BLaER1 treated with 17β-estradiol and CSF1 and Interleukin-3, amounts not matched to agents 10 nM and 100 nM (cell line): ENCODE measurements at regions not wholly inside any gene's neighbourhood (a gene's known extent, or its start where the extent isn't known, plus 50 kb on each side); places are given as distances from the start of the nearest gene placed in this dataset.
A peak's percentile ranks its signal among the peaks of the same experiment; 100 is the strongest.
"Not testable (repeated sequence)": the region's sequence is repeated elsewhere in the genome, so short reads cannot be mapped to it uniquely, and the experiment has no call there.

Experiments
- H3K27ac ChIP-seq, 11 experiments: shearing (Covaris generic); formaldehyde crosslinking; 2 replicates each; pipeline ENCODE4 v1.8.1; 2022
- H3K27me3 ChIP-seq, 11 experiments: shearing (Covaris generic); formaldehyde crosslinking; 2 replicates each; pipeline ENCODE4 v1.8.1; 2022
- H3K36me3 ChIP-seq, 11 experiments: shearing (Covaris generic); formaldehyde crosslinking; 2 replicates each; pipeline ENCODE4 v1.8.1; 2022
- H3K4me1 ChIP-seq, 10 experiments: shearing (Covaris generic); formaldehyde crosslinking; 2 replicates each; pipeline ENCODE4 v1.8.1; 2022
- H3K4me2 ChIP-seq, 11 experiments: shearing (Covaris generic); formaldehyde crosslinking; 2 replicates each; pipeline ENCODE4 v1.8.1; 2022
- H3K4me3 ChIP-seq, 10 experiments: shearing (Covaris generic); formaldehyde crosslinking; 2 replicates each; pipeline ENCODE4 v1.8.1; 2022
- H3K9ac ChIP-seq, 11 experiments: shearing (Covaris generic); formaldehyde crosslinking; 2 replicates each; pipeline ENCODE4 v1.8.1; 2022
- H3K9me3 ChIP-seq, 11 experiments: shearing (Covaris generic); formaldehyde crosslinking; replicated peaks in 1 of 11; 2 replicates each; pipeline ENCODE4 v1.8.1; 2022
- H4K20me1 ChIP-seq, 11 experiments: shearing (Covaris generic); formaldehyde crosslinking; 2 replicates each; pipeline ENCODE4 v1.8.1; 2022
- Cebpa-rat ChIP-seq, 11 experiments: shearing (Covaris generic); IDR thresholded peaks; 2 replicates each; pipeline ENCODE4 v1.8.1; 2022

DNA sequence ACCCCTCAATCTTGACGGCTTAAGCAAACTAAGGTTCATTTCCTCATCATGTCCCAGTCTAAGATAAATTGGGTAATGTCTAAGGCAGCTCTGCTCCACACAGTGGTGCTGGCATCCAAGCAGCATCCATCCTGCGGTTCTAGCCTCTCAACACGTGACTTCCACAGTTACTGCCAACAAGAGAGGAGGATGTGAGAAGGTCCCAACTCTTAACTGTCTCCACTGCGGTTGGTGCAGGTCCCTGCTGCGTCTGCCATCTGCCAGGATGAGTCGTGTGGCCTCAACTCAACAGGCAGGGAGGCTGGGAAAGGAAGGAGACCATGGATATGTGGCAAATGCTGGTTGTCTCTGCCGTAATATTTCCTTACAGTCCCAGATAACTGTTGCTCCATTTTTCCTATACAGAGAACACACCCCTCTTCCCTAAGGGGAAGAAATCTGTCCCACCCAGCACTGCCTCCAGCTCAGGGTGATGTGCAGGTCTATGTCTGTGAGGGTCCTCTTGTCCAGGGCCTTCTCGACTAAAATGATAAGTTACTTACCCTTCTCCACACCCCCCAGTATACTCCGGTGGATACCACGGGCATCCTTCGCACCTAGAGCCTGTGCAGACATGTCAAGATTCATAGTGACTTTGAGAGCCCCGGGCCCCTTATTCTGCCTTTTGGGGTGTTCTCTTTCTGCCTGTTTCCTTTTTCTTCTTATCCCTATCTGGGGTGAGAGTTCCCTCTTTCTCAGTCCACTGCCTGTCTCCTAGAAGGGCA, 64.7 kb downstream of the KCNJ18 start:
- no peaks in the 10 kb centered on the region for H3K36me3 ChIP-seq
- H3K27me3 ChIP-seq, result no peaks in the 10 kb centered on the region
- no peaks in the 10 kb centered on the region for H4K20me1 ChIP-seq
- no peak overlapping the region for H3K4me3 ChIP-seq
- TF ChIP-seq Cebpa-rat (IDR thresholded peaks at IDR 0.05), result no peak
- no peaks in the 10 kb centered on the region for H3K4me1 ChIP-seq
- no peak overlapping the region for H3K27ac ChIP-seq
- H3K4me2 ChIP-seq, result no peak overlapping the region
- peaks cover 8 to 15% (median 11%) of the 10 kb centered on the region in 11 experiments; a peak in 15 of 22 replicates for H3K9me3 ChIP-seq
- H3K9ac ChIP-seq, result no peak overlapping the region

DNA sequence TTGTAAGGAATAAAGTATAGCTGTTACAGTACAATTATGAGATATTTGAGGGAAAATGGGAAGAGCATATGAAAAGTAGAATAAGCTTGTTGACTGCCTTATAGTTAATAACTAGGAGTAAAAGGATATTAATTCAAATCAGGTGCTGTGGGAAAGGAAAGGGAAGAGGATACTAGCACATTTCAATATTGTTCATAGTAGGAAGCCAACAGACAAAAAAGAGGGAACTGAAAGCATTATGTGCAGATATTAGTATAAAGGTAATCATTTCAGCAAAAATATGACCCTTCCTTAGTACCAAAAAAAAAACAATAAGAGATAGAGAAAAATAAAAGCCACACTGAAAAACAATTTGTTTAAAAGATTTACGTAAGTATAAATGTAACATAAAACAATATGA, 67.3 kb downstream of the KCNJ18 start:
- H3K27me3 ChIP-seq, H3K4me3 ChIP-seq, H3K4me1 ChIP-seq, H3K36me3 ChIP-seq, H4K20me1 ChIP-seq, H3K9ac ChIP-seq, H3K4me2 ChIP-seq, H3K27ac ChIP-seq: not testable (repeated sequence)
- H3K9me3 ChIP-seq, result peaks cover 8 to 15% (median 11%) of the 10 kb centered on the region in 11 experiments; a peak in 15 of 22 replicates

DNA sequence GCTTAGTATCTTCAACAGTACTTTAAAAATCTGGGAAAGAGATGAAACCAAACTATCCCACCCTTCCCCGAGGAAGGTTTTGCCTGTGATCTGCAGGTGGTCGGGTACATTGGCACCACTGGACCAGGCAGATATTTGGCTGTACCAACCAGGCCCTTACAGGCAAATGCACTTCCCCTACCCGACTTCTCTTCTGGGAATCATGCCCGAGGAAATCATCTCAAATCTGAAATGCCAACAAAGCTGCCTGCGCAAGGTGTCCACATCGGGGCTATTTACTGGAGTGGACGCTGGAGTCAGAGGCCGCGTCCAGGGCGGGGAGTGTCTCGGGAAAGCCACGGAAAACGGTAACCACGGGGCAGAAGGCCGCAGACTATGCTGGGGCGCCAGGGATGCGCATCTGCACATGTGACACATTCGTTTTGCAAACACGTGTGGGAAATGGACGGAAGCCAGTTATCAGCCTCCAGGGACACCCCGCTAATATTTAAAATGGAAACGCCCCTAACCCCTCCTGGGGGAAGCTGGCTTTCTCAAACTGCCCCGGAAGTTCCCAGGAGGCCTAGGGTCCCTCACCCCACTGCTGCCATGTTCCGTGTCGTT, 71.5 kb downstream of the KCNJ18 start:
- not testable (repeated sequence) for H3K4me3 ChIP-seq, H4K20me1 ChIP-seq, H3K36me3 ChIP-seq, H3K27ac ChIP-seq, H3K9ac ChIP-seq, H3K9me3 ChIP-seq, H3K27me3 ChIP-seq
- Histone ChIP-seq H3K4me1 (peaks cover 0 to 41% (median 18%) of the 10 kb centered on the region in 10 experiments; a peak in 15 of 20 replicates), H3K4me2 (peak overlapping the region; percentile 14 to 58 (median 46); a peak in 18 of 22 replicates)

DNA sequence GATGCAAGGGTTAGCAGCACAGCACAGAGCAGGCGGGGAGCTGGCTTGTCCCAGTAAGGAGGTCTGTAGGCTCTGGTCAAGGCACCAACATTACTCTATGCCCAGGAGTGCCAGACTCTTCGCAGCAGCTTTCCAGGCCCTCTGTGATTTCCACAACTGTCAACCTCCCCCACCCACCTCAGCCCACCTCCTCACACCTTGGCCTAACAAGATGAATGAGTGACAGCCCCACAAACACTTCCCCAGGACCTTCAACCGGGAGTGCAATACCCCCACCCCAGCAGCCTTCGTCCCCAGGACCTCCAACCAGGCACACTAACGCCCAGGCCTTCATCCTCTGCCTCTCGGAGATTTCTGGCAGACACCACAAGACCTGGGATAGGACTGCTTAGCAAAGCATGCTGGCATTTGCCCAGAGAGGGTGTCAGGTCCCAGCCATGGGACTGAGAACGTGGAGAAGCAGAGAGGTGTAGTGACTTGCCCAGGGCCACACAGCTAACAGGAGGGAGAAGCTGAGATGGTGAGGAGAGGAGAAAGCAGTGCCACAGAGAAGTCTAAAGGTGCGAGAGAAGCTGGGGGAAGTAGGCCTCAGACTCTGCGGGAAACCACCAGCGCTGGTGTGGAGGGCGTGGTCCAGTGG, 73.4 kb downstream of the KCNJ18 start:
- H4K20me1 ChIP-seq, H3K4me3 ChIP-seq, H3K9me3 ChIP-seq, H3K4me2 ChIP-seq, H3K27ac ChIP-seq, H3K27me3 ChIP-seq, H3K9ac ChIP-seq, H3K36me3 ChIP-seq: not testable (repeated sequence)
- H3K4me1 ChIP-seq, result peaks cover 0 to 56% (median 26%) of the 10 kb centered on the region in 10 experiments; a peak in 17 of 20 replicates

DNA sequence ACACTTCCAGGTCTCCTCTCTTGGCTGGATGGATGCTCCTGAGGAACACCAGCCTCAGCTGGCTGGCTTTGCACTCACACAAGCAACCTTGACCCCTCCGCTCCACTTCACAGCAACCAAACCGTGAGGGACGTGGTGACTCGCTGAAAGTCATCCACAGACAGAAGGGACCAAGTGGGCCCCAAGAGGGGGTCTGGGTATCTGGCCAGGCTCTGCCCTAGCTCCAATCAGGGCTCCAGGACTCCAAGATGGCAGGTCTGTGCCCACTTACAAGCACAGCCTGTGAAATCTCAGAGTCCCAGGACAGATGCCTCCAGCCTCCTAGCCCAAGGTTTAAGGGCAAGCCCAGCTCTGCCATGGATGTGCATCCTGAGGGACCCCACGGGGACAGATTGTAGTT, 74.2 kb downstream of the KCNJ18 start:
- not testable (repeated sequence) for H3K9me3 ChIP-seq

DNA sequence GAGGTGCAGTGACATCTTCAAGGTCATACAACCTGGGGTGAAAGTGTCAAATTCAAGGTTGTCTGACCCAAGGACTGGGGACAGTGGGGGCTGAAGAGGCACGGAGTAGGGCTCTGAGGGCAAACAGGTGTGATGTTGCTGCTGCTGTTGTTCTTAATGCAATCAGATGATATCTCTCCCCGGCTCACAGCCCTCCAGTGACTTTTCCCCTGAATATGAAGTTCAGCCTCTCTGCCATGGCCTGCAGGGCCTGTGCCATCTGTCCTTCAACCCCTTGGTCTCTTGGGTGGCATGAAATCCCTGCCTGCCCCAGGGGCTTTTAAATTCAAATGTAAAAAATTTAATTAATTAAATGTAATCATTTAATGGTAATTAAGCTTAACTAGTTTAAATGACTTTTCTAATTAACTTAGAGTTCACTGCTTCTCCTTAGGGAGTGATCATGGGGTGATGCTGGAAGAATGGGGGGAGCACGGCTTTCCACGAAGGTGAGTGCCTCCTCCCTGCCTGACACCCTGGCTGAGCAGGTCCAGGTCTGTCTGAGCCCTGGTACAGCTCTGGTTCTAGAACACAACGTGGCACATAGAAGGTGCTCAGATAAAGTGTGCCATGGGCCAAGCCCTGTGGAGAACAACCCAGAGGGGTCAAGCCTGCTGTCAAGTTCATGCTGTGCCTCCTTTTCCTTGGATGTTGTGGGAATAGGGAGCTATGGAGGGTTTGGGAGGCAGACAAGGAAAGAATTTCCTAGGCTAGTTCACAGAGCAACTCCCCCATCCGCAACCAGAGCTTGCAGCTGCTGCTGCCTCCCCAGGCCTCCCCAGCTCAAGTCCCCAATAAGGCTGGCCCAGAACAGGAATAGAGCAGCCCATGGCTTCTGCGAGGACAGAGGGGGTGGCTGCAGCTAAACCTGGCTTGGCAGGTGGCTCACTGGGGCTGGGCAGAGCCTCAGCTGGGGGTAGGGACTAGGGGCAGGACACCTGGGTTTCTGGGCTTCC, 75.1 kb downstream of the KCNJ18 start:
- H3K36me3 ChIP-seq, H4K20me1 ChIP-seq, H3K9ac ChIP-seq, H3K9me3 ChIP-seq, H3K4me3 ChIP-seq, H3K27me3 ChIP-seq: not testable (repeated sequence)
- peak overlapping the region in 8 of 11 experiments; percentile 41 to 88 (median 76); a peak in 14 of 22 replicates for H3K4me2 ChIP-seq
- H3K27ac ChIP-seq, result peak overlapping the region in 2 of 11 experiments; percentile 17 to 42; a peak in 2 of 22 replicates
- peaks cover 0 to 62% (median 31%) of the 10 kb centered on the region in 10 experiments; a peak in 17 of 20 replicates for H3K4me1 ChIP-seq

More for the DNA sequence above, 74.2 kb downstream of the KCNJ18 start:
- H3K4me1 ChIP-seq, result peaks cover 0 to 56% (median 26%) of the 10 kb centered on the region in 10 experiments; a peak in 17 of 20 replicates
- H3K27me3 ChIP-seq, H3K4me2 ChIP-seq, H4K20me1 ChIP-seq, H3K27ac ChIP-seq, H3K9ac ChIP-seq, H3K4me3 ChIP-seq, H3K36me3 ChIP-seq: not testable (repeated sequence)

DNA sequence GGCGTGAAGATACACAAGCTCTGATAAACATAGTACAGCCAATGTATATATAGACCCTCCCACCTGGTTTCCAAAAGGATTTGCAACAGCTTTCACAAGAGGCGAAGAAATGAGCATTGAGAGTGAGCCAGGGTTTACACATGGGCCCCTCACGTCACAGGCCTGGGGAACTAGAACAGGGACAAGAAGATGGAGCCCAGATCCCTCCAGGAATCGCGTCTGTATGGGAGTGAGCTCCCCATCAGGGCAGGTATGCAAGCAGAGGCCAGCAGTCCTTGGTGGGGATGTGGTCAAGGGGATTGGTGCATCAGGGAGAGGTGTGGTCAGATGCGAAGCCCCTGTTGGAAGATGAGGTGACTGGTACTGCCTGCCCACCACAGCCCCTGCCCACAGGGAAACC, 75.9 kb downstream of the KCNJ18 start:
- peak overlapping the region in 8 of 11 experiments; percentile 69 to 88 (median 76); a peak in 15 of 22 replicates for H3K4me2 ChIP-seq
- H3K27ac ChIP-seq, result 0 out of 22 replicates have a peak overlapping the region, but pooled peaks of 2 of the 11 experiments have one; percentile 9 to 17
- H4K20me1 ChIP-seq, H3K9me3 ChIP-seq, H3K9ac ChIP-seq, H3K36me3 ChIP-seq, H3K27me3 ChIP-seq, H3K4me3 ChIP-seq: not testable (repeated sequence)
- peaks cover 0 to 70% (median 38%) of the 10 kb centered on the region in 10 experiments; a peak in 17 of 20 replicates for H3K4me1 ChIP-seq

DNA sequence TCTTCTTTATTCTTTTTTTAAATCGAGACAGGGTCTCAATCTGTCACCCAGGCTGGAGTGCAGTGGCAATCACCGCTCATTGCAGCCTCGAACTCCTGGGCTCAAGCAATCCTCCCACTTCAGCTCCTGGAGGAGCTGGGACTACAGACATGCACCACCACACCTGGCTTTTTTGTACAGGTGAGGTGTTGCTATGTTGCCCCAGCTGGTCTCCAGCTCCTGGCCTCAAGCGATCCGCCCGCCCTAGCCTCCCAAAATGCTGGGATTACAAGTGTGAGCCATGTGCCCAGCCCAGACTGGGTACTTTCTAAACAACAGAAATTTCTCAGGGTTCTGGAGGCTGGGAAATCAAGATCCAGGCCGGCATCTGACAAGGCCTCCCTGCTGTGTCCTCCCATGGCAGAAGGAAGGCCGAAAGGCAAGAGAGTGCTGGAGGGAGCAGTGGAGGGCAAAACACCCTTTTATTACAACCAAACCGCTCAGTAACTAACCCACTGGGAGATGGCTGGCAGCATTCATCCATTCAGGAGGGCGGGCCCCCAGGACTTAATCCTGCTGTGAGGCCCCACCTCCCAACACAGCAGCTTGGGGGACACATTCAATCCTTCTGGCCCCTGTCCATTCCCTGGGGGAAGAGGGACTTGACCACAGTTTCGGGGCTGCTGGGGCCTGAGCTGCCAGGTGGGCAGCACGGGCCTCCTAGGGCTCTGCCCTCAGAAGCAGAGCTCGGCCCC, 76.6 kb downstream of the KCNJ18 start:
- peak overlapping the region in 1 of 10 experiments; percentile 21; a peak in 1 of 20 replicates for H3K4me3 ChIP-seq
- peak overlapping the region; percentile 6 to 88 (median 73); a peak in 21 of 22 replicates for H3K4me2 ChIP-seq
- peaks cover 0 to 73% (median 45%) of the 10 kb centered on the region in 10 experiments; a peak in 18 of 20 replicates for H3K4me1 ChIP-seq
- H3K9me3 ChIP-seq, H4K20me1 ChIP-seq, H3K36me3 ChIP-seq, H3K27me3 ChIP-seq: not testable (repeated sequence)
- peak overlapping the region in 3 of 11 experiments; percentile 0 to 32 (median 9); a peak in 3 of 22 replicates for H3K27ac ChIP-seq
- H3K9ac ChIP-seq, result peak overlapping the region in 4 of 11 experiments; percentile 5 to 58 (median 42); a peak in 7 of 22 replicates

DNA sequence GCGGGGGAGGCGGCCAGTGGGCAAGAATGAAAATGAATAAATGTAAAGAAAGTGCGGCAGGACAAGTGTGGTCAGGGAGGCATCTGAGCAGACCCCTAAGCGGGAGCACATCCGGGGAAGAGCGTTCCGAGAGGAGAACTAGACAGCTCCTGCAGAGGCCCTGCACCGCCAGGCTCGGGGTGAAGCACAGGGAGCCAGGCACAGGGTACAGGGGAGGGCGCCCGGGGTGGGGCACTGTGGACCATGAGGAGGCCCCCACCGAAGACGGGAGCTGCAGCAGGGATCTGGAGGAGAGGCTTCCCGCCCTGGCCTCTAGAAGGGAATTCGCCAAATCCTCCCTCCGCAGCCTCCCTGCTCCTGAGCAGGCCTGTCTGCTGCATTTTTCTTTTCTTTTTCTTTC, 77.5 kb downstream of the KCNJ18 start:
- H3K27ac ChIP-seq, H3K27me3 ChIP-seq, H3K36me3 ChIP-seq, H3K9me3 ChIP-seq, H4K20me1 ChIP-seq, H3K4me3 ChIP-seq, H3K9ac ChIP-seq: not testable (repeated sequence)
- Histone ChIP-seq H3K4me2 (peak overlapping the region in 8 of 11 experiments; percentile 46 to 88 (median 76); a peak in 12 of 22 replicates), H3K4me1 (peaks cover 7 to 79% (median 54%) of the 10 kb centered on the region in 10 experiments)

DNA sequence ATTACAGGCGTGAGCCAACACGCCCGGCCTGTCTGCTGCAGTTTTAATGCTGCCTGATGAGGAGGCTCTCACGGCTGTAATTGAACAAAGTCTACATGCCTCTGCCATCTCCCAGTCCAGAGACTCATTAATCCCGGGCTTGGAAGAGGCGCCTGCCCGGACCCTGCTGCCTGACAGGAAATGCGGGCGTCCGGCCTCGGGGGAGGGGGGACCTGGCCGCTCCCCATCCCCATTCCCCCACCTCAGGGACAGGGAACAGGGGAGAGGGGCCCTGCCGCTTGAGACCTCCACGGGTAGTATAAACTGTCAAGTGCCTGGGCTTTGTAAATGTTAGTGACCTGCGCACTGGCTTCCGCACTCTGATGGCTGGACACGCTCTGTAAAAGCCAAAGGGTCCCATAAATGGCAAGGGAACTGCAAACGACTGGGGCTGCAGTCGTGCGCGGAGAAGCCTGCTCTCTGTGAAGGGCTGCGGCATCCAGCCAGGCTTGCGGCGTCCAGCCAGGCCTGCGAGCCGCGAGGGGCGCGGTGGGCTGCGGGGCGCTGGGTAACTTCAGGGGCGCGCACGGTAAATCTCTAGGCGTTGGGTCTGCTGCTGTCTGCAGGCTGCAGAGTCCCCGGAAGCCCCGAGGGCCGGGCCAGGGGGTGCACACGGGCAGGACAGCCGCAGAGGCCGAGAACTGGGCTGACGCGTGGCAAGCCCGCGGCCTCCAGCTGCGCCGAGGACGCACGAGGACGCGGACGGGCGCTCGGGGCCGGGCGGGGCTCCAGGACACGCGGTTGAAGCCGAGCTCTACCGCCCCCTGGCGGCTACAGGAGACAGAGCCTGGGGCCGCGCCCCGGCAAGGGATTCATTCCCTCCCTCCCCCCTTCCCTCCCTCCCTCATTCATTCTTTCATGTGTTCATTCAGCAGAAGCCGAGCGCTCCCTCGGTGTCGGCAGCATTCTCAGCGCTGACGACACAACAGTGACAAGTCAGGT, 78.4 kb downstream of the KCNJ18 start:
- not testable (repeated sequence) for H3K9me3 ChIP-seq

More for the DNA sequence above, 78.4 kb downstream of the KCNJ18 start:
- not testable (repeated sequence) for H3K27me3 ChIP-seq, H3K9ac ChIP-seq, H3K36me3 ChIP-seq, H4K20me1 ChIP-seq, H3K27ac ChIP-seq, H3K4me3 ChIP-seq, H3K4me2 ChIP-seq
- peaks cover 17 to 81% (median 64%) of the 10 kb centered on the region in 10 experiments for H3K4me1 ChIP-seq
